22Rv1 (cell line): ENCODE measurements at regions not wholly inside any gene's neighbourhood (a gene's known extent, or its start where the extent isn't known, plus 50 kb on each side); places are given as distances from the start of the nearest gene placed in this dataset.
"Not testable (repeated sequence)": the region's sequence is repeated elsewhere in the genome, so short reads cannot be mapped to it uniquely, and the experiment has no call there.

Experiments
- CTCF ChIP-seq: fragments of 450-650 bp; IDR thresholded peaks from 2 replicates; pipeline ENCODE4 v1.5.1; 2017; ENCODE audit warnings: mild to moderate bottlenecking
- ZFX ChIP-seq: fragments of 450-650 bp; IDR thresholded peaks from 2 replicates; pipeline ENCODE4 v1.6.1; 2017; ENCODE audit warnings: antibody characterized with exemption, borderline replicate concordance

DNA sequence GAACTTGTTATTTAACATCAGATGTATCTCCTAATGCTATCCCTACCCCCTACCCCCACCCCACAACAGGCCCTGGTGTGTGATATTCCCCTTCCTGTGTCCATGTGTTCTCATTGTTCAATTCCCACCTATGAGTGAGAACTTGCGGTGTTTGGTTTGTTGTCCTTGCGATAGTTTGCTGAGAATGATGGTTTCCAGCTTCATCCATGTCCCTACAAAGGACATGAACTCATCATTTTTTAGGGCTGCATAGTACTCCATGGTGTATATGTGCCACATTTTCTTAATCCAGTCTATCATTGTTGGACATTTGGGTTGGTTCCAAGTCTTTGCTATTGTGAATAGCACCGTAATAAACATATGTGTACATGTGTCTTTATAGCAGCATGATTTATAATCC lies 1379.2 kb downstream of the FSCB start:
- not testable (repeated sequence) for TF ChIP-seq CTCF, ZFX
